ENCODE measurements at regions not wholly inside any gene's neighbourhood (a gene's known extent, or its start where the extent isn't known, plus 50 kb on each side); places are given as distances from the start of the nearest gene placed in this dataset.

DNA sequence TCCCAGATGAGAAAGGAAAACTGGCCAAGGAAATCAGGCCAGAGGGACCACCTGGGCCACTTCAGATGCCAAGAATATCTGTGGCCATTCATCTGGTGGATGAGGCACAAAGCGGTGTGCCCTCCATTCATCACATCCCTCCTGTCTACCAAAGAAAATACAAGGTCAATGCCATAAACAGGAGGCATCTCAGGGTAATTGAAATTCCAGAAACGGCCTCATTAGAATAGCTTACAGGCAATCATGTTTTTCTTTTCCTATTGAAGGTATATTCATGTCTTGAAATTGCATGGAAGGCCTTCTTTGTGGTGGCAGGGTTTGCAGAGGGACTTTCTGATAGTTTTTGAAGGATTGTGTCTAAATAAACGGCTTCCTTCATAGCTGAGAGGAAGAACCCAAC lies 578.3 kb downstream of the HAO1 start:
- TF ChIP-seq, protein P1, sequence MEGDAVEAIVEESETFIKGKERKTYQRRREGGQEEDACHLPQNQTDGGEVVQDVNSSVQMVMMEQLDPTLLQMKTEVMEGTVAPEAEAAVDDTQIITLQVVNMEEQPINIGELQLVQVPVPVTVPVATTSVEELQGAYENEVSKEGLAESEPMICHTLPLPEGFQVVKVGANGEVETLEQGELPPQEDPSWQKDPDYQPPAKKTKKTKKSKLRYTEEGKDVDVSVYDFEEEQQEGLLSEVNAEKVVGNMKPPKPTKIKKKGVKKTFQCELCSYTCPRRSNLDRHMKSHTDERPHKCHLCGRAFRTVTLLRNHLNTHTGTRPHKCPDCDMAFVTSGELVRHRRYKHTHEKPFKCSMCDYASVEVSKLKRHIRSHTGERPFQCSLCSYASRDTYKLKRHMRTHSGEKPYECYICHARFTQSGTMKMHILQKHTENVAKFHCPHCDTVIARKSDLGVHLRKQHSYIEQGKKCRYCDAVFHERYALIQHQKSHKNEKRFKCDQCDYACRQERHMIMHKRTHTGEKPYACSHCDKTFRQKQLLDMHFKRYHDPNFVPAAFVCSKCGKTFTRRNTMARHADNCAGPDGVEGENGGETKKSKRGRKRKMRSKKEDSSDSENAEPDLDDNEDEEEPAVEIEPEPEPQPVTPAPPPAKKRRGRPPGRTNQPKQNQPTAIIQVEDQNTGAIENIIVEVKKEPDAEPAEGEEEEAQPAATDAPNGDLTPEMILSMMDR (IDR thresholded peaks at IDR 0.05) = no peak

GRCh38 chr20:7362601-7363000 lies 577.7 kb downstream of the HAO1 start:
- TF ChIP-seq, protein P1 (IDR thresholded peaks at IDR 0.05) = no peak

- TF ChIP-seq, protein P1 (IDR thresholded peaks at IDR 0.05) = no peak
Measured at GRCh38 chr20:7366189-7366588, 574.1 kb downstream of the HAO1 start.

DNA sequence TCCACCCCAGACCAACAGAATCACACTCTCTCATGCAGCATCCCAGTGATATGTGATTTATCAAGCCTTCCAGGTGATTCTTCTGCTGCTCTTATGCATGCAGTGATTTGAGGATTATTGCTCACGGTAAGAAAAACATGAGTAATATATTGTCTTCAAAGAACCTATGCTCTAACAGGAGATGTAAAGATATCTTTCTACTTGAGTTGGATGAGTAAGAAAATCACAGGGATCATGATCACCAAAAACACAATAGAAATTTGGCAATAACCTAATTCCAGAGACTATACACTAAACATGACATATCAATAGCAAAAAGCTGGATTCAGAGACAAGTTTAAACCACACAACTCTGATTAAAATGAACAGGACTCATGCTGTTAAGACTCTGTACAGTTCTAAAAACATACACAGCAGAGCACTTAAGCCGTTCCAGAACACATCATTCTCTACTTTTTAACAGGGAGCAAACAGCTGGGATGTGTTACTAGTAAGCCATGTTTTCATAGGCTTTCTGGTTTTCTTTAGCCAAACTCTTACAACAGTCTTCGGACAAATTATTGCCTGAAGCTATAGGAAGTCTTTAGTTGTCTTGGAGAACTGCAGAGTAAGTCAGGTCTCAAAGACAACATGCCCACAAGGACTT lies 568.6 kb downstream of the HAO1 start:
- TF ChIP-seq, protein P1 (IDR thresholded peaks at IDR 0.05) = no peak

DNA sequence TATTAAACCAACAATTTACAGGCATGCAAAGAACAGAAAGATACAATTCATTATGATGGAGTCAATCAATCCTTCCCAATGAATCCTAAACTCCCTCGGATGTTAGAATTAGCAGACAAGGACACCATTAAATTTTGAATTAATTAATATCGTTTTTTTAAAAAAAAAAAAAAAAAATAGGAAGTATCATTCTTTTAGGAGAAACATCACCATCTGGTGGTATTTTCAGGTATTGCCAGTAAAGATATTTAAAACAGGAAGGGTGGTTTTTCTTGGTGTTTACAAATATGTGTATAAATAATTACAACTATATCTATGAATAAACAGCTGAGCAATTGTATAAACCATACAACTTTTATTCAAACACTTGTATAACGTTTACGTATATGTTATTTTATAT lies 564.4 kb downstream of the HAO1 start:
- TF ChIP-seq, protein P1 (IDR thresholded peaks at IDR 0.05) = peak; percentile 47

DNA sequence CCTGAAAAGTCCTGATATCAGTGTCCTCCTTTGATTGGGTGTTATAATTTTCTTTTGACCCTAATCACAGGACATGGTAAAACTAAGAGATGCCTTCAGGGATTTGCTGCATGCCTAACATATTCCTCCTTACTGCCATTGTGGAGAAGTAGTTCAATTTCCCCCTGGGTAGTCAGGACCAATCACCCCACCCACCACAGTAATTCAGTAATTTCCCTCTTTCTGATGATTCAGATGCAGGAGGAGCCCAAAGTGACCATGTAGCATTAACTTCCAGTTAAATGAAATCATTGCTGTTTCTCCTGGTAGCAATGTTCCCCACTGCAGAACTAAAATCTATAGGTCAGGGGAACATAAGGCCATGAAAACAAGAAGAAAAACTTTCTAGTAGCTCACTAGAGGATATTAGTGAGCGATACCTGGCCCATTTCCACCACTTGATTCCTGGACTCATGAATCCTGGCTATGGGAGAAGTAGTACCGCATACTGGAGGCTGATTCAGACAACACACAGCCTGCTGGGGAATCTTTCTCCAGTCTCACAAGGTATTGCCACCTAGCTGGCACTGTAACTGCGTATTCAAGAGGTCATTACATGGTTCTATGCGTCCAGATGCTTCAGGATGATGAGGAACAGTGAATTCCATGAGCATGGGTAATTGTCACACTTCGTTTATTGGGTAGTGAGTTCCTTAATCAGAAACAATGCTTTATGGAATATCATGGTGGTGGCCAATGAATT lies 561.2 kb downstream of the HAO1 start:
- TF ChIP-seq, protein P1 (IDR thresholded peaks at IDR 0.05) = no peak

DNA sequence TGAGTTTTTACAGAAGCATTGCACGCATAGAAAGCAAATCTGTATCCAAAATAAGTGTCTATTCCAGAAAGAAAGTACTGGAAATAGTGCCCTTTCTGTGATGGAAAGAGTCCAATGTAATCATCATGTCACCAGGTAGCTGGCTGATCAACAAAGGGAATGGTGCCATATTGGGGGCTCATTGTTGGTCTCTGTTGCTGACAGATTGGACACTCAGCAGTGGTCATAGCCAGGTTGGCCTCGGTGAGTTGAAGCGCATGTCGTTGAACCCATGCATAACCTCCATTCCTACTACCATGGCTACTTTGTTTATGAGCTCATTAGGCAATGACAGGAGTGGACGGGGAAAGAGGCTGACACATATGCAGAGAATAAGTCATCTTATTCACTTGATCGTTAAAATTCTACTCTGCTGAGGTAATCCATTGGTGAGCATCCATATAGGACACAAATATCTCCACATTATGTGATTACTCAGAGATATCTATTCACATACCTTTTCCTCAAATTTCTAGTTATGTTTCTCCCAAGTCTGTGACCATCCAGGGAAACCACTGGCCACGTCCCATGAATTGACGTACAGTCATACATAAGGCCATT lies 560.5 kb downstream of the HAO1 start:
- TF ChIP-seq, protein P1 (IDR thresholded peaks at IDR 0.05) = no peak
